GM18511 (cell line): ENCODE measurements at regions not wholly inside any gene's neighbourhood (a gene's known extent, or its start where the extent isn't known, plus 50 kb on each side); places are given as distances from the start of the nearest gene placed in this dataset.
"Not testable (repeated sequence)": the region's sequence is repeated elsewhere in the genome, so short reads cannot be mapped to it uniquely, and the experiment has no call there.

Experiments used
- ATAC-seq: cut with Tn5 transposase; IDR thresholded peaks from one replicate; pipeline ENCODE4 v1.9.1; 2021; ENCODE audit warnings: mild to moderate bottlenecking, moderate library complexity; ENCODE audit not compliant: unreplicated experiment

DNA sequence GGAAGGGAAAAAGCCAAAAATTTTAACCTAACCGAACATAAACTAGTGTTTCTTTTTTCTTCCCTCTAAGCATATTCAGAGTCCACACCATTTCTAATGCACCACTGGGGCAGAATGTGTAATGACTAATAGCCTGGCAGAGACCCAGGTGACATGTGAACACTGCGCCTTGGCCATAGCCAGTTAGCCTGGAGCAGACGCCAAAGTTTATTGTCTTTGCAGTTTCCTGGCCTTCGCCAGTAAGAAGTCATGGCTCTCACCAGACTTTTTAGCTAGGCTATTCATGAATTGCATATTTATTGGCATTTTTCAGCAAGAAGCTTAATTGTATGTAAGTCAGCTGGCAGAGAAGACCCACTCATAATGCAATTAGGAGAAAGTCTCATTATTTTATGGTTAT lies 182.8 kb upstream of the SLC27A6 start:
- ATAC-seq: no peak

DNA sequence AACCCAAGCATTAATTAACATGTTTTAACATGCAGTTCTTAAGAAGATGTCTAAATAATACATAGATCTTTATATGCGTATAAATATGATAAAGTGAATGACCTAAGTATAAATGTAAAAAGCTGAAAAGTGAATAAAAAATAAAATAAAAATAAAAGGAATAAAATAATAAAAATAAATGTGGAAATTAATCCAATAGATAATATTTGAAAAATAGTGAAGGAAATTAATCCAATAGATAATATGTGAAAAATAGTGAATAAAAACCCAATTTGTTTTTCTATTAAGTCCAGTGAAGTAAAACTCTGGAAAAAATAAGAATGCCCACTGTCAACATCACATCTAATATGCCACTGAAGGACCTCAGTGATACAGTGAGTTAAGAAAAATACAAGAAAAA lies 180.6 kb upstream of the SLC27A6 start:
- no peak for ATAC-seq

DNA sequence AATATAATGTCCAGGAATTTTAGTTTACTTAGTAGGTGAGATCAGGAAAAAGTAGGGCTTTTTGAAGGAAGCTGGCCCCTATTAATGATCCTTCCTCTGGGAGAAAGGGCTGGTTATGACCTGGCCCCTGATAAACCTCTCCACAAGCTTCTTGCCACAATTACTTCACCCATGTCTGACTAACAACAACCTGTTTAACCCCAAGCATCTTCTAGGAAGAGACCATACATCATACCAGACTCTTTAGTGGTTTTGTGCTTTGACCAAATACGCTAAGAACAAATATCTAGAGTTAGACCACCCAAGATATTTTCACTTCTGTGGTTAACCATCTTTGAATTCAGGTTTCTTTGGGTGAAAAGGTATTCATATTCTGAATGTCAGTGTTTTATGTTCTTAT lies 174.0 kb upstream of the SLC27A6 start:
- no peak for ATAC-seq

DNA sequence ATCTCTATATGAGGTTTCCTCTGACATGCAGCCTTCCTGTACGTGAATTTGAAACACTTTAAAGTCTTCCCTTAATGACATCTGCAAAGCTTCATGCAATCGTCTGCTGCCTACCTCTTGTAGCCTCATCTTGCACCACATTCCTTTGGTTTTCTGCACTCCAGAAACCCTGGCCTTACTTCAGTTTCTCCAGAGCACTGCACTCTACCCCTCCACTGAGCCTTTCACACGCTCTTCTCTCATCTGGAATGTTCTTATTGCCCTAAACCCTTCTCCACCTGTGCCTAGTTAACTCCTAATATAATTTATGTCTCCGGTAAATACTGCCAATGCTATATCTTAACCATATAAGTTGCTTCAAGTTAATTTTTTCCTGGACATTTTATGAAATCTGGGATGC lies 168.8 kb upstream of the SLC27A6 start:
- ATAC-seq: no peak

DNA sequence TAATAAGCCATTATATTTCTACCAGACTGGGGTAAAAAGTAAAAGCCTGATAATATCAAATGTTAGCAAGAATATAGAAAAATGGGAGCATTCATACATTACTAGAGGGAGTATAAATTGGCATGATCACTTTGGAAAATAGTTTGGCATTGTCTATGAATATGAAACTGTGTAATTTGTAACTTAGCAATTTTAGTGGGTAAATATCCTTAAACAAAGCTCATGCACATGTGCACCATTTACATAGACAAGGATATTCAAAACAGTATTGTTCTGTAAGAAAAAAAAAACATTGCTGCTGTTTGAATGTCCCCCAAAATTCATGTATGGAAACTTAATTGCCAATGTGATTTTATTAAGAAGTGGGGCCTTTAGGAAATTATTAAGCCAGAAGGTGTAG lies 166.4 kb upstream of the SLC27A6 start:
- ATAC-seq: no peak

DNA sequence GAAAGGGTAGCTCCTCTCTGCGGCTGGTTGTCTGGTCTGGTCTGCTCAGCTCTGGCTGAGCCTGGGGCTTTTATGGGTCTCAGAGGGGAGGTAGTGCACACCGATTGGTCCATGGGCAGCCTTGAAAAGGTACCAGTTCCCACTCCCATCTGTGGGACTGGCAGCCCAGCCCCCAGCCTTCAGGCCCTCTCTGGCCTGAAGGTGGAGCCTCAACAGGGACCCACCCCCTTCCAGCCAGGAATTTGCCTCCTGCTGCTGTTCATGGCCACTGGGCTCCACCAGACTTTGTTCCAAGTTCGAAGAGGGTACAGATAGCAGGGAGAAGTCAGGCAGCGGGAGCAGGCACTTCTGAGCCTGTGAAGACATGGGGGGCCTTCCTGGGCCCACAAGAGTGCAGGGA lies 165.3 kb upstream of the SLC27A6 start:
- no peak for ATAC-seq

DNA sequence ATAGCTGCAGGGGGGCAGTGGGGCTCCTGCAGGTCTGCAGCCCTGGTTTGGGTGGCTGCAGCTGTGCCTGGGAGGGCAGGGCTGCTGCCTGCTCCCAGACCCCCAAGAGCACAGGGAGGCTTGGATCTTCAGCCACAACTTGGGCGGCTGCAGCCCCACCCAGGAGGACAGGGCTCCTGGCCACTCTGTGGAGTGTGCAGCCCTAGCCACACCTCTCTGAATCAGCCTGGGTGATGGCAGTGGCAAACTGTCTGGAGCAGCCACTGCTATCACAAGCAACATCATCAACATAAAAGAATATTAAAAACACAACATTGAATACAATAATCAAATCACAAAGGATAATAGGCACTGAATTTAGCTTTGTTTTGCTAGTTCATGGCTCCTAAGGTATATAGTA lies 164.9 kb upstream of the SLC27A6 start:
- ATAC-seq: no peak

DNA sequence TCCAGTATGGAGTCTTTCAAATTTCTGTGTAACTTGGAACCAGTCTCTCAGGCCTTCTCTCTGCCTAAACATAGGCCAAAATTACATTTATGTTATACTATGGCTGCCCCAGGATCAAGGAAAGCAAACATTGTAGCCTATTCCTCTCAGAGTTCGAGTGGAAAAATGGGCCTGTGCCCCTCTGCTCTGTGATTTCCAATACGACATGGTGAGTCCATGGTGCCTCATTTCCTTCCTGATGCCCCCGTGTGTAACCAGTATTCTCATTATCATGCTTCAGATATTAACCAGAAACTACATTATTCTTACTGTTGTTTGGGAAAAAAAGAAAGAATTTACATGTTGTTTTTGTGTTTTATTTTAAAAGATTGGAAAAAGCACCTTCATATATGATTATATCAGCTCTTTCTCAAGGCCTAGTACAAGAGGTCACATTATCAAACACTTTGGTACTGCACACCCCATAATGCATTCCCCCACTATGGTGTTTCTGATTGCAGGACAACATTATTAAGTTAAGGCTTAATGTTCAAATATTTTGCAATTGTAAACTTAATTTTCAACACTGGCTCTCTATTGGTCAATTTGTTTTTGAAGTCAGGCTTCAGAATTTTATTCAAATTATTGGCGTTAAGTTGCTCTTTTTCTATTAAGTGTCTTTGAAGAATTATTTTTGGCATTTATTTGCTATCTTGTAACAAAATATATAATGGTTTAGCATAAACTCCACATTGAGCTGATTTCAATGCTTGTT lies 151.8 kb upstream of the SLC27A6 start:
- no peak for ATAC-seq

DNA sequence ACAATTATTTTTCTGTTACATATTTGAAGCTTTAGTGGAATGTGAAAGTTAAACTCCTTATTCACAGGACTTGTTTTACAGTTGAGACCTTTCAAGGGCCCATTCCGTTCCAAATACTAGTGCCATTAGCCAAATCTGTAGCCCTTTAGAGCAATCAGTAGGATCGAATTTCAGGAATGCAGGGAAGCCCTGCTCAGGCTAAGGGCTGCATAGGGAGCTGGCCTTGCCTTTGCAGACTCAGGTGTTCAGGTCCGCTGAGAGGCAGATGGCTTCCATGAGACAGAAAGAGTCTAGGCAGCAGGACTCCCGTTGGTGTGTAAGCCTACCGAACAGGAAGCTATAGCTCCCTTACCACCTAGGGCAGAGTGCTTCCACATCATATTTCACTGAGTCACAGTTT lies 150.1 kb upstream of the SLC27A6 start:
- no peak for ATAC-seq

DNA sequence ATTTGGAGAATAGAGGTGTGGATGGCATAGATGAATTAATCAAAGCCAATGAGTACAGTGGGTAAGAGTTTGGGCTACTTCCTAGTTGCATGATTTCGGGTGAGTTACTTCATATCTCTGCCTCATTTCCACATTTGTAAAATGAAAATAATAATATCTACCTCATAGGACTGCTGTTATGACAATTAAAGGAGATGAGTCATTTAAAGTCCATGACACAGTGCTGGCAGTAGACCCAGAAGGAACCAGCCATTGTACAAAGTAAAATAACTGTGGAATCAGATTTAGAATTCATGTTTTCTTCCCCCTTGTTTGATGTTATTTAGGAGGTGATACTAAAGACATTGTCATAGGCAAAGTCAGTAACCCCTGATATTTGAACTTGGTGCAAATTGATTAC lies 139.5 kb upstream of the SLC27A6 start:
- ATAC-seq: no peak

DNA sequence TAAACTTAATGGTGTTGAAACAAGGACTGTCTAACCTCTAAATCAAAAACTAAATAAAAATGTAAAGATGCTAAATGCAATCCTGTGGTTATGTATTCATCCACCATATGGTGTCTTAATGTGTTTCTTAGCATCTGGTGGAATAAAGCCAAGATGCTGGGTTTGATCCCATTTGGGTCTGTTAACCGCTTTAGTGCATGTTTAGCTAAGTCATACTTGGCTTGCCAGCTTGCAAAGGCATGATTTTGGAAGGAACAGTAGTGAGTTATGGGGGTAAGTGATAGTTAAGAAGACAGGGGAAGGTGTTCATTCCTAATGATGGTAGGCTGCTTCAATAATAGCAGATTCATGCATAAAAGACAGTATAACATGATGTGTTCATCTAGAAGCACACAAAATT lies 139.0 kb upstream of the SLC27A6 start:
- ATAC-seq: no peak

DNA sequence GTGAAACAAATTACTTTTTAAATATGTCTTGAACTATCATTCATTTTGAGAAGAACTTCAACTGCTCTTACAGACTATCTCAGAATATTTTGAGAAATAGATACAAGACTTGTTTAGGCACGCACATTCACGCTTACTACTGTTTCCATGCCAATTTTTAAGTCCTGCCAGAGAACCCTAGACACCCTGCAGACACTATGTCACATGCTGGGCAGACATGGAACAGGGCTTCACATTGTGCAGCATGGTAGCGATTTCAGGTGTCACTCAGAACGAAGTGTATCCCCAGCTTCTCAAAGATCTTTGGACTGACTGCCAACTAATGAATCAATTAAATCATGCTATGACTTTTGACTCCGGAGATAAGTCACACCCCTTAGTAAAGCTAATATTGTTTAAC lies 128.7 kb upstream of the SLC27A6 start:
- no peak for ATAC-seq

DNA sequence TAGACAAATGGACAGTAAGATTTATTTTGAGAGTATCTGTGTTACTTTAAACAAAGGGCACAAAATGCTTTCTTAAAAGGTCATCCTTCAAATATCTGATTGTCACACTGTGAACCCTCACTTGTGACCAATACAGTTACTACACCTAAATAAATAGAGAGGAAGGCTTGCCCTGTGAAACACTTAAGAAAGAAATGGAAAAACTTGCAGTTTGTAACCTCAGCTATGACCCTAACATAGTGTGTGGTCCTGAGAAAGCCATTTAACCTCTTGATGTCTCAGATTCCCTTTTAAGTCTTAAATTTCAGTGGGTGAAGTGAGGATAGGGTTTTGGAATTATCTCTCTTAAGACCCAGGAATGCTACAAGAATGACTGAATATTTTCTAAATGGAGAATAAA lies 126.7 kb upstream of the SLC27A6 start:
- ATAC-seq: no peak

DNA sequence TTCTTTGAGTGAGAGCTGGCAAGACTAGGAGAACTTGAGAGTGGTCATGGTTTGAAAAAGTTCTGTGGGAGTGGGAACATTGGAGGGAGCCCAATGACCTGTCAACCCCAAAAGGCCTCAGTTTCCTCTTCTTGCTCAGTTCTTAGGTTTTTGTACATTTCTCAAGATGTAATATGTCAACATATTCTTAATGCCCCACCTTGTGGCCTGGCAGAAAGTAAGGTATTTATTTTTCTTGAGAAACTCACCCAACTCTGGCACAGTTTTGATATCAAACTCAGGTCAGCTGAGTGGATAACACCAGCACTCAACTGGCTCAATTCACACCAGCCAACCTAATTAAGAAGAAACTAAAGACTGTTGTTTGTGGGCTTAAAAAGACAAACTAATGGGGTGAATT lies 123.0 kb upstream of the SLC27A6 start:
- no peak for ATAC-seq

DNA sequence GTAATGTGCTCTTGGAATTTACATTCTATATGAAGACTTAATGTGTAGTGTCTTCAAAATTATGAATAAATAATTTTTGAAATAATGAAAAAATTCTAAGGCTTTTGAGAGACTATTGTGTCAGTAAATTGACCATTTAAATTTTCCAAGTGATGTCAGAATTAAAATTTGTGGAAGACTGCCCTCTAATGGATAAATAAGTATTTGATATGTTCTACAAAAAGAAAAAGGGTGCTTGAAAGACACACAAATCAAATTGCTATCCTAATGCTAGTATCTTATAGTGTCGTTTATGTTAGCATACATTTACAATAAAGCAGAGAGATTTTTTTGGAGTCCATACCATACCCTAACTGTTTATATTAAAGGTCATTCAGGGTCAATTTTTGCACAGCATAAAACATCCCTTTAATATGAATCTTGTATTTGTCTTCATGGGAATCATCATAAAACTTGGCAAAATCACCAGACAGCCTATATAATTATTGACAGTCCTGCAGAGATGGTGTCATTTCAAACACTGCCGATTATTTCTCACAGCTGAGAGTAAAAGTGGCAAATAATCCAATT lies 120.8 kb upstream of the SLC27A6 start:
- no peak for ATAC-seq

DNA sequence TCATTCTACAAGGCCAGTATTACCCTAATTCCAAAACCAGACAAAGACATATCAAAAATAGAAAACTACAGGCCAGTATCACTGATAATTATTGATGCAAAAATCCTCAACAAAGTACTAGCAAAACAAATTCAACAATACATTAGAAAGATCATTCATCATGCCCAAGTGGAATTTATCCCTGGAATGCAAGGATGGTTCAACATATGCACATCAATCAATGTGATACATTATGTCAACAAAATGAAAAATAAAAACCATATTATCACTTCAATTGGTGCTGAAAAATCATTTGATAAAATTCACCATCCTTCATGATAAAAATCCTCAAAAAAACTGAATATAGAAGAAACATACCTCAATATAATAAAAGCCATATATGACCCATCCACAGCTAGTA lies 115.2 kb upstream of the SLC27A6 start:
- ATAC-seq: no peak

DNA sequence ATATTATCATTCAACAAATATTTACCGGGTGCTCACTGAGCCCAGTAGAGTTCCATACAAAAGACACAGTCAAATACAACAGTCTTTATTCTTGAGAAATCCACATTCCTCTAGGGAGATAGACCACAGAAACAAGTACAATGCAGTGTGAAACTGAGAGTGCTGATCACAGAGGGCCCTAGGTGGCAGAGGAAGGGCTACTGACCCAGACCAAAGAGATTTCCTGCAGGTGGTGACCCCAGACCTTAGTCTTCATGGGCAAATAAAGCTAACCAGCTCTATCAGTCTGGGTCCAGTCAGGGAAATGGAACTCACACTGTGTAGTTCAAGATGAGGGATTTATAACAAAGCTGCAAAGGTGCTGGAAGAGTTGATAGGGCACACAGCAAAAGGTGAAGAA lies 110.4 kb upstream of the SLC27A6 start:
- no peak for ATAC-seq

DNA sequence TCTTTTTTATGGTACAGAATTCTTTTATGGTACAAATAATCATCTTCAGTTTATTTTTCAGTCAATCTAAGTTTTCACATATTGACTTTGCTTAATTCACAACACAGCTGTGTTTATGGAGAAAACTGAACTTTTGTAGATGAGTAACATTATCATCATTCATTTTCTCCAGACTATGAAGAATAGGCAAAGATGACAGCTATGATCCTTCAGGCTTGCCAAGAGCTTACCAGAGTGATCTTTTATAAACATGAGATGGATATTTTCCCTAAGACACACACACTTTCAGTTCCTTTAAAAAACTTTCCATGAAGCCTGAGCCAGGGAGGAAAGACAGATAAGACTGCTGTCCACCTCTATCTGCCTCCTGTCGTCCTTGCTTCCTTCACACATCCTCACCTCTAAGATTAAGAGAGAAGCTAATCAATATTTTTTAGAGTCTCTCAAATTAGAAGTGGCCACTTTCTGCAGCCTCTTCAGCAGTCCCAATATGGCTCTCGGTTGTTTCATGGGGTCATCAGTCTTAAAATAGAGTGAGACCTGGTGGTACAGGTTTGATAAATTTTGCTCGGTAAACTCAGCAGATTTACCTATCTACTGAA lies 108.1 kb upstream of the SLC27A6 start:
- ATAC-seq: no peak

DNA sequence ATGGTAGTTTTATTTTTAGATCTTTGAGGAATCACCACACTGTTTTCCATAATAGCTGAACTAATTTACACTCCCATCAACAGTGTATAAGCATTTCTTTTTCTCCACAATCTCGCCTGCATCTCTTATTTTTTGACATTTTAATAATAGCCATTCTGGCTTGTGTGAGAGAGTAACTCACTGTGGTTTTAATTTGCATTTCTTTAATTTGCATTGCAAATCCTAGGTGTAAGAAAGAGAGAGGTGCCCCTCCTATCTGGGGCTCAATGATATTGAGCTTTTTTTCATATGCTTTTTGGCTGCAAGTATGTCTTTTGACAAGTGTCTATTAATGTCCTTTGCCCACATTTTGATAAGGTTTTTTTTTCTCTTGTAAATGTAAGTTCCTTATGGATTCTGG lies 106.3 kb upstream of the SLC27A6 start:
- no peak for ATAC-seq

DNA sequence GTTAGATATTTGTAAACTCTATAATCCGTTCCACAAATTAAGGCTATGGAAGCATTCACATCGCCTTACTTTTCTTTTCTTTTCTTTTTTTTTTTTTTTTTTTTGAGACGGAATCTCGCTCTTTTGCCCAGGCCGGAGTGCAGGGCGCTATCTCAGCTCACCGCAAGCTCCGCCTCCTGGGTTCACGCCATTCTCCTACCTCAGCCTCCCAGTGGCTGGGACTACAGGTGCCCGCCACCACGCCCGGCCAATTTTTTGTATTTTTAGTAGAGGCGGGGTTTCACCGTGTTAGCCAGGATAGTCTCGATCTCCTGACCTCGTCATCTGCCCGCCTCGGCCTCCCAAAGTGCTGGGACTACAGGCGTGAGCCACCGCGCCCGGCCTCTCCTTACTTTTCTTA lies 104.1 kb upstream of the SLC27A6 start:
- not testable (repeated sequence) for ATAC-seq

DNA sequence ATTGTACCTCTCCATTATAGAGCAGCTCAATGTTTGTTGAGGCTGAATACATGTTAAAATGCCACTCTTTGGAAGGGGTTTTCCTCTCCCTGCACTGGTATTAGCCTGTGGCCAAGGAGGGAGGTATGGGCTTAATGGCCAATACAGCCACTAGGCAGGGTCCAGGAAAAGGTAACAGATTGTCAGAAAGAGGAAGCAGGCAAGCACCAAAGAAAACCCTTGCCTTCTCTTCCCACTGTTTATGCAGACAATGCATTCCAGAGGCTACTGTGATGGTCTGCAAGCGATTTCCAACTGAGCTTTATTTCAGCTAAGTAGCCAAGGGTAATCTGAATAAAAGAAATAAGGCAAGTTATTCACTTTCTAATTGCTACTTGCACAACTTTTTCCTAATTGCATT lies 95.3 kb upstream of the SLC27A6 start:
- no peak for ATAC-seq

DNA sequence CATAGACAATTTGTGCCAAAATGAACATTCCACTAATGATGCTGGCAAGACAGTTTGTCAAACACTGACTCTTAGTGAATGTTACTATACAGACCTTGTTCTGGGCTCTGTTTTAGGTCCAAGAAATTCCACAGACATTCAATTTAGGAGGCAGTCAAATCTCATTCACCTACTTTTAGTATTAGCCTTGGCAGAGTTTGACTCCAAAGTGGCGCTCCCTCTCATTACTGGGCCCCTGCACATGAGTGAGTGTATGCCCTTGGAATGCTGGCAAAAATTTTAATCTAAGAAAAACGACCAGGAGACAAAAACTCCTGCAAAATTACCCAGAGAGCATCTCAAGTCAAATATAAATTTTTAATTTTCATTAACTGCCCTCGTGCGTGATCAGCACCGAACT lies 94.9 kb upstream of the SLC27A6 start:
- no peak for ATAC-seq

DNA sequence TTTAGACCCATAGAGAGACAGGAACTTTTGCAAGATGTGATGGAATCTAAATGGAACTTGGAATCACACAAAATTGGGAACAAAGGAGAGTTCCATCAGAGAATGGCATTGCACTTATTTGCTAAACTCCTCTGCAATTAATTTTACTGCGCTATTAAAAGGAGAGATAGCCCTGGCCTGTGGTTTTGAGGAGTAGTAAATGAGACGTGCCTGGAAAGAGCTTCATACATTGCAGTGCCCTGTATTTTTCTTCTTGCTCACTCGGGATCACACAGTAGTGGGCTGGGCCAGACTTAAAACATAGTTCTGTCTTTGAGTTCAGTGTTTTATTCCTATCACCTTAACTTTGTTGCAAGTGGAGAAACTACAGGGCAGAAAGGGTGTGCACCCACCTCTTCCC lies 94.4 kb upstream of the SLC27A6 start:
- ATAC-seq: no peak
